WTC11 (cell line): ENCODE measurements at regions not wholly inside any gene's neighbourhood (a gene's known extent, or its start where the extent isn't known, plus 50 kb on each side); places are given as distances from the start of the nearest gene placed in this dataset.

Experiments
- CBFB ChIP-seq: sonication (generic); formaldehyde crosslinking; IDR thresholded peaks from 2 replicates; pipeline ENCODE4 v1.8.1; 2022; ENCODE audit warnings: mild to moderate bottlenecking, low read depth, missing genetic modification reagents
- CTCF ChIP-seq: fragments of 200-600 bp; IDR thresholded peaks from 2 replicates; pipeline ENCODE4 v1.8.0; 2022; ENCODE audit warnings: antibody characterized with exemption
- HMGXB4 ChIP-seq: sonication (generic); formaldehyde crosslinking; IDR thresholded peaks from 2 replicates; pipeline ENCODE4 v1.8.1; 2023; ENCODE audit warnings: mild to moderate bottlenecking, moderate library complexity, missing genetic modification reagents
- IRF1 ChIP-seq: sonication (generic); formaldehyde crosslinking; IDR thresholded peaks from 2 replicates; pipeline ENCODE4 v1.8.0; 2023; ENCODE audit warnings: missing genetic modification reagents
- JUN ChIP-seq: sonication (generic); formaldehyde crosslinking; IDR thresholded peaks from 2 replicates; pipeline ENCODE4 v1.8.0; 2023; ENCODE audit warnings: mild to moderate bottlenecking, missing genetic modification reagents
- MLX ChIP-seq: sonication (generic); formaldehyde crosslinking; IDR thresholded peaks from 2 replicates; pipeline ENCODE4 v1.8.1; 2023; ENCODE audit warnings: mild to moderate bottlenecking, missing genetic modification reagents, moderate library complexity
- NR3C1 ChIP-seq: sonication (generic); formaldehyde crosslinking; conservative IDR thresholded peaks from 2 replicates; pipeline ENCODE4 v1.8.1; 2023; ENCODE audit warnings: low read depth, mild to moderate bottlenecking, missing genetic modification reagents
- RELA ChIP-seq: sonication (generic); formaldehyde crosslinking; IDR thresholded peaks from 2 replicates; pipeline ENCODE4 v1.8.1; 2022; ENCODE audit warnings: missing genetic modification reagents, mild to moderate bottlenecking, borderline replicate concordance

GRCh38 chr9:31067418-31067817 is 1317.0 kb upstream of the ACO1 start:
- TF ChIP-seq CTCF (no peak), IRF1 (CRISPR knock-in tag) (no peak), RELA (CRISPR knock-in tag) (no peak), HMGXB4 (CRISPR knock-in tag) (no peak), MLX (no peak), JUN (CRISPR knock-in tag) (no peak), CBFB (no peak), NR3C1 (CRISPR knock-in tag) (no peak)
